ENCODE measurements at regions not wholly inside any gene's neighbourhood (a gene's known extent, or its start where the extent isn't known, plus 50 kb on each side); places are given as distances from the start of the nearest gene placed in this dataset.

- CTCF ChIA-PET, result interaction anchor here (0.7 kb wide), 1 partner anchor 8 kb away, joined by 3 read pairs; no protein-coding TSS in a partner anchor
- POLR2A ChIA-PET, result no interaction called here
Observed at GRCh38 chr16:86723689-86724088, 145.3 kb downstream of the FOXL1 start.

GRCh38 chr16:86725401-86725800 lies 147.1 kb downstream of the FOXL1 start:
- H3K36me3 ChIP-seq (ENCODE audit: control insufficient read depth in 2 of 2, insufficient read depth in 1 of 2, low read length in 2 of 2), result no peaks in the 10 kb centered on the region
- no peaks in the 10 kb centered on the region for H3K9me3 ChIP-seq (ENCODE audit: control insufficient read depth, insufficient read depth, low read depth, low read length)
- no peaks in the 10 kb centered on the region for H3K4me1 ChIP-seq (ENCODE audit: control insufficient read depth, insufficient read depth, low read length)
- no peak overlapping the region for H3K27ac ChIP-seq (ENCODE audit: extremely low read depth, low read depth, low read length)
- POLR2A ChIA-PET, result no interaction called here
- TF ChIP-seq GLI4 (tag by site-specific recombination; IDR thresholded peaks at IDR 0.05) (no peak), ZBTB8A (tag by site-specific recombination; IDR thresholded peaks at IDR 0.05) (no peak)
- H3K4me3 ChIP-seq (ENCODE audit: low read depth, low read length), result no peak overlapping the region
- CTCF ChIA-PET, result interaction anchor here (0.6 kb wide), 1 partner anchor 363 kb away, joined by 3 read pairs; no protein-coding TSS in a partner anchor

More at GRCh38 chr16:86723689-86724088, 145.3 kb downstream of the FOXL1 start:
- H3K36me3 ChIP-seq (ENCODE audit: control insufficient read depth in 2 of 2, insufficient read depth in 1 of 2, low read length in 2 of 2), result no peaks in the 10 kb centered on the region
- H3K9me3 ChIP-seq (ENCODE audit: control insufficient read depth, insufficient read depth, low read depth, low read length), result no peaks in the 10 kb centered on the region
- H3K4me3 ChIP-seq (ENCODE audit: low read depth, low read length), result no peak overlapping the region
- no peak overlapping the region for H3K27ac ChIP-seq (ENCODE audit: extremely low read depth, low read depth, low read length)
- H3K4me1 ChIP-seq (ENCODE audit: control insufficient read depth, insufficient read depth, low read length), result no peaks in the 10 kb centered on the region
- no peak for TF ChIP-seq ZNF549 (tag by site-specific recombination; IDR thresholded peaks at IDR 0.05)
- no peak for TF ChIP-seq ZSCAN18 (tag by site-specific recombination; IDR thresholded peaks at IDR 0.05)
- no peak for TF ChIP-seq ZNF214 (tag by site-specific recombination; IDR thresholded peaks at IDR 0.05; ENCODE audit: borderline replicate concordance)
- no peak for TF ChIP-seq ZNF488 (tag by site-specific recombination; IDR thresholded peaks at IDR 0.05)

GRCh38 chr16:86726340-86726739 lies 148.0 kb downstream of the FOXL1 start:
- CTCF ChIA-PET, result no interaction called here
- Histone ChIP-seq H3K36me3 (ENCODE audit: control insufficient read depth in 2 of 2, insufficient read depth in 1 of 2, low read length in 2 of 2) (no peaks in the 10 kb centered on the region), H3K9me3 (ENCODE audit: control insufficient read depth, insufficient read depth, low read depth, low read length) (no peaks in the 10 kb centered on the region), H3K4me1 (ENCODE audit: control insufficient read depth, insufficient read depth, low read length) (no peaks in the 10 kb centered on the region), H3K4me3 (ENCODE audit: low read depth, low read length) (no peak overlapping the region), H3K27ac (ENCODE audit: extremely low read depth, low read depth, low read length) (no peak overlapping the region)
- TF ChIP-seq ZNF624 (tag by site-specific recombination; IDR thresholded peaks at IDR 0.05) (no peak), ZNF544 (tag by site-specific recombination; IDR thresholded peaks at IDR 0.05) (no peak), ZNF2 (tag by site-specific recombination; IDR thresholded peaks at IDR 0.05) (no peak)
- POLR2A ChIA-PET, result no interaction called here

- POLR2A ChIA-PET, result no interaction called here
- CTCF ChIA-PET, result interaction anchor here (0.6 kb wide), 1 partner anchor 95 kb away, joined by 3 read pairs; no protein-coding TSS in a partner anchor
- TF ChIP-seq PRDM1 (tag by site-specific recombination; IDR thresholded peaks at IDR 0.05), result no peak
- TF ChIP-seq OVOL3 (tag by site-specific recombination; IDR thresholded peaks at IDR 0.05), result no peak
- no peak for TF ChIP-seq INSM2 (tag by site-specific recombination; IDR thresholded peaks at IDR 0.05)
- no peak for TF ChIP-seq EGR2 (tag by site-specific recombination; IDR thresholded peaks at IDR 0.05; ENCODE audit: low read depth)
- TF ChIP-seq ZNF311 (tag by site-specific recombination; IDR thresholded peaks at IDR 0.05; ENCODE audit: borderline replicate concordance), result no peak
- Histone ChIP-seq H3K4me1 (ENCODE audit: control insufficient read depth, insufficient read depth, low read length) (no peaks in the 10 kb centered on the region), H3K9me3 (ENCODE audit: control insufficient read depth, insufficient read depth, low read depth, low read length) (no peaks in the 10 kb centered on the region), H3K4me3 (ENCODE audit: low read depth, low read length) (no peak overlapping the region), H3K27ac (ENCODE audit: extremely low read depth, low read depth, low read length) (no peak overlapping the region), H3K36me3 (ENCODE audit: control insufficient read depth in 2 of 2, insufficient read depth in 1 of 2, low read length in 2 of 2) (no peaks in the 10 kb centered on the region)
Observed at GRCh38 chr16:86727131-86727530, 148.8 kb downstream of the FOXL1 start.
